Fibroblast of mammary gland (primary cell): ENCODE measurements at regions not wholly inside any gene's neighbourhood (a gene's known extent, or its start where the extent isn't known, plus 50 kb on each side); places are given as distances from the start of the nearest gene placed in this dataset.
A peak's percentile ranks its signal among the peaks of the same experiment; 100 is the strongest.

Experiments used
- DNase-seq: peaks from one replicate; pipeline ENCODE4 v3.0.0-alpha.2; 2010; ENCODE audit warnings: low read depth
- H3K4me3 ChIP-seq: 2 replicates; pipeline ENCODE4 v1.5.1; 2011; ENCODE audit warnings: low read depth, mild to moderate bottlenecking, low read length, moderate library complexity; ENCODE audit not compliant: control insufficient read depth
- TF ChIP-seq, protein P1 (sequence below): conservative IDR thresholded peaks from 2 replicates; pipeline ENCODE4 v1.5.1; 2011; ENCODE audit warnings: low read depth, low read length, inconsistent platforms; ENCODE audit not compliant: control insufficient read depth, insufficient read depth

DNA sequence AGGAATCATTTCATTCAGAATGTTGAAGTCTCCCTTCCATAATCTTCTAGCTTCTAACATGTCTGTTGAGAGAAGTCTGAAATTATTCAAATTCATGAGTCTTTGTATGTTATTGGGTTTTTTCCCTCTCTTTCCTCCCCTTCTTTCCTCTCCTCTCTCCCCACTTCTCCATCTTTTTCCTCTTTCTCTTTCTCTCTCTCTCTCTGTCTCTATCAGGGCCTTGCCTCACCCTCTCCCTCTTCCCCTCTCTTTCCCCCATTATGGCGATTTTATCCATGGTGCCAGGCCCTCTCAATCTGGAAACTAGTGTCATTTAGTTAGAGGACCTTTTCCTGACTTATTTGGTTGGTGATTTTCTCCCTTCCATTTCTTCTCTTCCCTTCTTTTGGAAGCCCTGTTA is 147.3 kb downstream of the SST start:
- no peak for DNase-seq
- TF ChIP-seq, protein P1, sequence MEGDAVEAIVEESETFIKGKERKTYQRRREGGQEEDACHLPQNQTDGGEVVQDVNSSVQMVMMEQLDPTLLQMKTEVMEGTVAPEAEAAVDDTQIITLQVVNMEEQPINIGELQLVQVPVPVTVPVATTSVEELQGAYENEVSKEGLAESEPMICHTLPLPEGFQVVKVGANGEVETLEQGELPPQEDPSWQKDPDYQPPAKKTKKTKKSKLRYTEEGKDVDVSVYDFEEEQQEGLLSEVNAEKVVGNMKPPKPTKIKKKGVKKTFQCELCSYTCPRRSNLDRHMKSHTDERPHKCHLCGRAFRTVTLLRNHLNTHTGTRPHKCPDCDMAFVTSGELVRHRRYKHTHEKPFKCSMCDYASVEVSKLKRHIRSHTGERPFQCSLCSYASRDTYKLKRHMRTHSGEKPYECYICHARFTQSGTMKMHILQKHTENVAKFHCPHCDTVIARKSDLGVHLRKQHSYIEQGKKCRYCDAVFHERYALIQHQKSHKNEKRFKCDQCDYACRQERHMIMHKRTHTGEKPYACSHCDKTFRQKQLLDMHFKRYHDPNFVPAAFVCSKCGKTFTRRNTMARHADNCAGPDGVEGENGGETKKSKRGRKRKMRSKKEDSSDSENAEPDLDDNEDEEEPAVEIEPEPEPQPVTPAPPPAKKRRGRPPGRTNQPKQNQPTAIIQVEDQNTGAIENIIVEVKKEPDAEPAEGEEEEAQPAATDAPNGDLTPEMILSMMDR = no peak

GRCh38 chr3:187522293-187522692 is 147.9 kb downstream of the SST start:
- TF ChIP-seq, protein P1 = no peak
- H3K4me3 ChIP-seq = no peak overlapping the region

More for the DNA sequence above, 147.3 kb downstream of the SST start:
- no peak overlapping the region for H3K4me3 ChIP-seq

DNA sequence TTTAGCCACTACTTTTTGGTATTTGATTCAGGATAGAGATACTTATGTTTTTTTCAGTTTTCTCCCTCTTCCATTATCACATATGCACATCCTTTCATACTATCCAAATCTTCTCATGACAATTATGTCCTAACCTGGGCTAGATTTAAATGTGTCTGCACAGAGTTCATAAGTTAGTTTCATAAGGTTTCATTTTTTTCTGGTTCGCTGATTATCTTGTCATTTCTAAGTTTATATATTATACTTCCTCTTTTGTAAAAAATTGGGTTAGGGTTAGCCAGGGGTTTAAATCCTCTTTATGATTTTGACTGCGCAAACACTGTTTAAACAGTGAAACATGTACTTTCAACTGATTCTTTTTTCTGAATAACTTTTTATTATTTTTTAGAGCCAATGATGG is 148.6 kb downstream of the SST start:
- no peak for DNase-seq
- H3K4me3 ChIP-seq = no peak overlapping the region
- TF ChIP-seq, protein P1 = no peak

More at GRCh38 chr3:187522293-187522692, 147.9 kb downstream of the SST start:
- no peak for DNase-seq

DNA sequence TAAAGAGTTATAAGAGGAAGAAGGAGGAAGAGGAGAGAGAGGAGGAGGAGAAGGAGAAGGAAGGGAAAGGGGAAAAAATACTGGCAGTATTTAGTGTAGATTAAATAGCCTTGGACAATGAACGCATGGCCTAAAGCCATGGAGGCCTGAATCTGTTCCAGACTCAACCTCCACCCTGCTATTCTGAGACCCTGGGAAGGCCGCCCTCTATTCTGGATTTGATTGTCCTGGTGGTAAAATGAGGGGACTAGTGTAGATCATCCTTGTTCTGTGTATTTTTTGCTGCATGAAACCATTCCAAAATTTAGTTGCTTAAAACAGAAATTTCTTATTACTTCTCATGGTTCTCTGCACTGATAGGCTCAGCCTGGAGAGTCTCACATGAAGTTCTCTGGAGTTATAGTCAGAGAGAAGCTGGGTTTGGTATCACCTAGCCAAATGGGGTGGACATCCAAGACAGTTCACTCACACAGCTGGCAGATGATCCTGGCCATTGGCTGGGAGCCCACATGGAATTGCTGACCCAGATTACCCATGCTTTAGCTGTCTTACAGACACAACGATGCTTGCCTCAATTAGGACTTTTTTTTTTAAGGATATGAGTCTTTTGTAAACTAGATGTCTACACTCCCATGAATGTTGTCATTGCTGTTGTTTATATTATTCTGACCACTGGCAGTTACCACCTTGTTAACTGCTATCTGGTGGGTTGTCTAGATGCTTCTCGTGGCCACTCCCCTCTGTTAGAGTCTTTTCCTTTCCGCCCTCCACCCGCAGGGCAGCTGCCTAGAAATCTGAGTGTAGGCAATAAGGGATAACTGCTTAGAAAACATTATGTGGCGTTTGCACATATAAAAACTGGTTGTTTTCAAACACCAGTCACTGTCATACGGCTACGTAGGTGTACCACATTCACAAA is 149.9 kb downstream of the SST start:
- TF ChIP-seq, protein P1 = no peak
- peak; percentile 65 for DNase-seq
- no peak overlapping the region for H3K4me3 ChIP-seq

GRCh38 chr3:187519428-187519890 is 150.7 kb downstream of the SST start:
- no peak overlapping the region for H3K4me3 ChIP-seq
- DNase-seq = peak; percentile 29
- TF ChIP-seq, protein P1 = no peak

GRCh38 chr3:187518616-187519015 is 150.4 kb downstream of the RTP4 start:
- no peak for DNase-seq
- TF ChIP-seq, protein P1 = no peak
- H3K4me3 ChIP-seq = no peak overlapping the region
